DMS153 (cell line): ENCODE measurements at regions not wholly inside any gene's neighbourhood (a gene's known extent, or its start where the extent isn't known, plus 50 kb on each side); places are given as distances from the start of the nearest gene placed in this dataset.
A peak's percentile ranks its signal among the peaks of the same experiment; 100 is the strongest.

Experiments
- DNase-seq: peaks from one replicate; lab custom pipeline; 2025; lab: John Stamatoyannopoulos, UW

DNA sequence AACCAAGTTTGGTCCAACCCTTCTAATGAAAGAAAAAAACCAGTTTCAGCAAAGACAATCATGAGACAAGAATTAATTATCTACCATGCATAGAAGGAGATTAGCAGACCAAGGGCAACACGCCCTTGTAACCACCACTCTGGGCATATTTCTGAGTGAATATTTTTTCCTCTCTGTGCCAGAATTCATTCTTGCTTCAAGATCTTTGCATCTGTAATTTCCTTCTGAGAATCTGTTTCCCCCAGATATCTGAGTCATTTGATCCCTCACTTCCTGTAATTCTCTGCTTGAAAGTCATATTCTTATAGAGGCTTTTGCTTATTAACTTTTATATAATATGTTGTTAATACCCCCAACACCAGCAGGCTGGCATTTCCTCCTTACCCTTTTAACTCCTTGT is 243.7 kb downstream of the SLC16A7 start:
- no peak for DNase-seq

GRCh38 chr12:59843260-59843843 is 247.5 kb downstream of the SLC16A7 start:
- DNase-seq = peak; percentile 66

GRCh38 chr12:59844750-59845149 is 248.9 kb downstream of the SLC16A7 start:
- DNase-seq = no peak

- no peak for DNase-seq
These were observed 249.5 kb downstream of the SLC16A7 start for GRCh38 chr12:59845293-59845692.

DNA sequence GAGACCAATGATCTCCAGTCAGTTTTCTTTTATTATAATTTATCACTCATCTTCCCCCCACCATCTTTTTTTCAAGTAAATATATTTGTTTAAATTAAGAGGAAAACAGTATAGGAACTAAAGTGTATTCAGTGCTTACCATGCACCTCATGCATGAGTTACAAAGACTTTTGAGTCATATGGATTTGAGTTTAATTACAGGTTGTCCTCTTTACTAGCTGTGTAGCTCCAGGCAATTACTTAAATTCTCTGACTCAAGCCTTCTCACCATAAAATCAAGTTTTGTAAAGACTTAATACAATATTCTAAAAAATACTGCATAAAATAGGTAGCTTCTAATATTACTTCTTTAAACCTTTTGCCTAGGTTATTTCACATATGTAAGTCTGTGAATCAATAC is 251.3 kb downstream of the SLC16A7 start:
- DNase-seq = no peak

DNA sequence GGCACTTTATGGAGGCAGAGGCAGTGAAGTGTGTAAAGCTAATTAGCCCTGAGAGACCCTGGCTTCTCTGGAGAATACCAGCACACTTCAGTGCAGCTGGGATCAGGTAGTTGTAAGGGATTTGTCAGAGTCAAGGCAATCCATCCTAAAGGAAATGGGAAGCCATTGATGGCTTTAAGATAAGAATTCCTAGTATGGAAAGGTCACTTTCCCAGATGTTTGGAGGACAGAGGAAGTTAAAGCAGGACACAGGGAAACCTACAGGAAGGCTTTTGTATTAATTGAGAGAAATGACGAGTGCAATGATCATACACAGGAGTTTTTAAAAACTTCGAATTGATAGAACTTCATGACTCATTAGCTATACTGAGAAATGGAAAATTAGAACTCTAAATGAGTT is 254.4 kb downstream of the SLC16A7 start:
- no peak for DNase-seq

DNA sequence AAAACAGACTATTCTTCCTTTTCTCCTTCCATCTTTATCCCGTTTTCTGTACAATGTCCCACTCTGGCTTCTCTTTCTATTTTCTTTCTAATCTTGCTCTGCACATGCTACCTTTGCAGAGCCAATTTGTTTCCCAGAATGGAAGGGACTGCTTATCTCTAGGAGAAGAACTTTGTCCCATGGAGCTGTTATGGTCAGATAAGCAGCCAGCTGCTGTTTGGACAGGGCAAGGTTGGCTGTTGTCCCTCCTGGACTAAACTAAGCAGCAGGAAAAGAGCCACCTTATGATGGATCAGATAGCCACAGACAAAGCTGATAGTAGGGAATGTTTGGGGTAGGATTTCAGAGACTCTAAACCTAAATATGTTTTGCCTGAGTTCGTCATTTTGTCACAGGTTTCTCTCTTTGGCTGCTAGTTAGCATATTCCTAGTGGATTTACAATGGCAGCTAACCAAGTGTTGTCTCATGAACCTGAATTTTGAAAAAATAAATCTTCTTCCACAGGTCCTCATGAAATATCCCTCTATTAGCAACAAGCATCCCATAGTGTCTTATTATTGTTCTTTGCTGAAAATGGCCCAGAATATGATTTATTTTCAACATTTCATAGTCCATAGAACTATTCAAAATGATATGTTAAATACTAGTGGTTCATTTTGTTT is 262.8 kb downstream of the SLC16A7 start:
- DNase-seq = no peak

DNA sequence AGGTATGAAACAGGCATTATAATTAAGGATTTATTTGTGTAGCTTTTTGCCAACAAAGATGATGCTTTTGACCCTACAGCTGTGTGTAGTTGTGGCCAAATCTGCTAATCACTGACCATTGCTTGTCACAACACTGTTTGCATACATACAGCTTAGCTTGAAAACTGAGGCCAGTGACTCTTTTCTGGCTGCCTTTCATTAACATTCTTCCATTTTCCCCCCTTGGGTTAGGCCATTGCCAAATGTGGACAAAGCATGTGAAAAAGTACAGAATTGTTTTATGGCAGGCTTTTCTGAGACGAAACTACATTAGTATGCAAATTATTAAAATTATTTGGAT is 263.3 kb downstream of the SLC16A7 start:
- no peak for DNase-seq

DNA sequence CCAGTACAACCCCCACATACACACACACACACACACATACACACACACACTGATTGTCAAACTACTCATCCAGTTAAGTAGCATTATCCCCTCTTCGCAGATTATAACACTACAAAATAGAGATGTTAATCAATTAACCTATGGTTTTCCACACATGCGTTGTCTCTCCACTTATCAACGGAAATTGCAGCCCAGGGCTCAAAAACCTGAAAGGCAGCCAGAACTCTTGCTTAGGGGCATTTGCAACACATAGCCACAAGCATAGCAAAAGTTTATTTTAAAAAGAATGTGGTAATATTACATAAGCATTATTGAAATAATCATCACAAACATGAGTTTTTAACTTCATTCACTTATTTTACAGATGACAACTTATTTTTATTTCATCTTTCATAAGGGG is 265.8 kb downstream of the SLC16A7 start:
- no peak for DNase-seq

GRCh38 chr12:59867055-59867454 is 271.2 kb downstream of the SLC16A7 start:
- DNase-seq = no peak

DNA sequence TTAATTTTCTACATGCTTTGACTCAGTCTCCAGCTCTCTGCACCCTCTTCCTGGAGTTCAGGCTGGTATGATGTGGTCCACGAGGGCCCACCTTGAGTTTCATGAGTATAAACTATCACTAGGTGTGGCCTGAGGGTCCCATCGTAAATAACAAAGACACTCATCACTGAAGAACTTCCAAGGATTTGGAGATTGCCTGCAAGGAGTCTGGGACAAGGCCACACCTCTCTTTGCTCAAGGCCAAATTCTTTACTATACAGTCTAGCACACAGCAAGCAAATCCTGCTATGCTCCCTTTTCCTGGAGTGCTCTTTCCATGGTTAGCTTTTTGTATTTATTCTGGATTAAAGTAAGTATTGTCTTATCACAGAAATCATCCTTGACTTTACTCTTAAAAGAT is 271.9 kb downstream of the SLC16A7 start:
- DNase-seq = no peak

DNA sequence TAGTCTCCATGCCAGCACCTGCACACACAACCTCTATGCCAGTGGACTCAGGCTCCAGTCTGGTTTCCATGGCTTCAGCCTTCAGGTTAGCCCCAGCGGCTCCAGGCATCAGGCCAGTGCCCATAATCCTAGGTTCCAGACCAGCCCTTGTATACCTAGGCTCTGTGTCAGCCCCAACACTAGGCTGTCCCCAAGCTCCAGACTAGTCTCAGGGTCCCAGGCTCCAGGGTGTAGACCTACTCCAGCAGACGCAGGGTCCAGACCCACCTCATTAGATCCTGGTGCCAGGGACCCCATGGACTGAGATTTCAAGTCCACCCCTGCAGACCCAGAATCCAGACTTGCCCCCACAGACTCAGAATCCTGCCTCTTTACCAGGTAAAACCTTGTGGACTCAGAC is 275.9 kb downstream of the SLC16A7 start:
- no peak for DNase-seq

GRCh38 chr12:59873136-59873535 is 277.3 kb downstream of the SLC16A7 start:
- DNase-seq = no peak

GRCh38 chr12:59874781-59875180 is 279.0 kb downstream of the SLC16A7 start:
- no peak for DNase-seq

GRCh38 chr12:59886131-59886733 is 290.4 kb downstream of the SLC16A7 start:
- no peak for DNase-seq

DNA sequence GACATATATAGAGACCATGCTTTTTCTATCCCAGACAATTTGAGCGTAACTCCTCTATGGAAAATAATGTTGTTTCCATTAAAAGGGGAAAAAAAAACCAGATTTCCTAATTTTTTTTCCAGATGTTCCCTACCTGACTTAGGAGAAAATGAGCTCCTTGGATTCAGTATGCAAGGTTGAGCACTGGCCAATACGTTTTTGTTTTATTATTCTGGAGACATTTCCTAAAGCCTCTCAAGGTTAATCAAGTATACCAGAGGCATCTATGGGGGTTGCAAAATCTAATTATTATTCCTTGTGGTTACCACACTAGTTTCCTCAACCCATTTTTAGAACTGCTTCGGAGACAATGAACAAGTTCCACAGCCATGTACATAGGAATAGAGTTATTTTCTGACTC is 291.3 kb downstream of the SLC16A7 start:
- no peak for DNase-seq

DNA sequence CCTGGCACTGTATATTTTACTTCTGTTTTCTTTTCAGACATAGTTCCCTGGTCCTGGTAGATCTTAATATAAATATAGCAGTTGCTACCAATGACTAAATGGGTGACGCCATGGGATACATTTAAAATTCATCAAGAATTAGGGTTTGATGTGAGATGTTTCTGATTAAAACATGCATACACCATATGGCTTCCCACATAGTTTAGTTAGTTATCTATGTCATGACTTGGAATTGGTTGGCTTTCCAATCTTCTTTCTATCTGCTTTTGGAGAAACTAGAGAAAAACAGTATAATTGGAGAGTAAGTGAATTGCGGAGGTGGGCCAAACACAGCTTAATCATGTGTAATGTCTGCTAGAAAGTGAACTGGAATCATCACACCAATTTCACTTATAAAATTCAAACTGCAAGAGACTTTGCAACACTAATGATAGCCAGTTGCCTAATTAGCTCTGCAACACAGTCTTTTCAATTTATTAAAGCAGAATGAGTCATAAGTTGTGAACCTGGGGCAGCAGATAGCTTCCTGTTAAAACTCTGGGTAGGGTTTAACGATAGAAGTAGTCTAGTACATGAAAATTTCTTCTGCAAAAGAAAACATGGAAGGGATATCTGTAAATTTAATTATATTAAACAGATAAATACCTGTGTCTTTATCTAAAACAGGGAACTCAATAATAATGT is 295.2 kb downstream of the SLC16A7 start:
- no peak for DNase-seq

DNA sequence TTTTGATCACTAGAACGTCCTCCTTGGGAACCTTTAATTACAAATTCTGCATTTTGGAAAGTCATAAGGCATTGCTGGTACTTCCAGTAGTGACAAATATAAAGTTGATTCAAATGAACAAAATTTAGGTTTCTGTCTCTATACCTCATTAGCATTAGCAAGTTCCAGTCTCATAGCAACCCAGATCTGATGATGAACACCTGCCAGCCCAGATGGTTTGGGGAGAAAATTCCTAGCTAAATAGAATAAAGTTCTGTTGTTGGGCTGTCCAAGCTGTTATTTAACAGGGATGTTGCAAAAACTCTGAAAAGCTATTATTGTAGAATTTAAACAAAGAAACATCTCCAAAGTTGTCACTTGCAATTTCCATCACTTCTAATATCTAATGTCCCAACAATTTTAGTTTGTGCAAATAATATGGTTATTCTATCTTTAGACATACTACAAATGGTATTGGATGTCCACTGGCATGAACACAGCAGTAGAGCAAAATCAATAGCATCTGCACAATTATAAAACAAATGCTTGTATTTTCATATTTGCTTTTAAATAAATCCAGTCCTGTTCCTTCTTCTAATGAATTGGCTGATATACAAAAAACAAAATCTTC is 299.4 kb downstream of the SLC16A7 start:
- DNase-seq = no peak

GRCh38 chr12:59904874-59905521 is 309.2 kb downstream of the SLC16A7 start:
- no peak for DNase-seq

GRCh38 chr12:59911516-59911915 is 315.7 kb downstream of the SLC16A7 start:
- DNase-seq = no peak

DNA sequence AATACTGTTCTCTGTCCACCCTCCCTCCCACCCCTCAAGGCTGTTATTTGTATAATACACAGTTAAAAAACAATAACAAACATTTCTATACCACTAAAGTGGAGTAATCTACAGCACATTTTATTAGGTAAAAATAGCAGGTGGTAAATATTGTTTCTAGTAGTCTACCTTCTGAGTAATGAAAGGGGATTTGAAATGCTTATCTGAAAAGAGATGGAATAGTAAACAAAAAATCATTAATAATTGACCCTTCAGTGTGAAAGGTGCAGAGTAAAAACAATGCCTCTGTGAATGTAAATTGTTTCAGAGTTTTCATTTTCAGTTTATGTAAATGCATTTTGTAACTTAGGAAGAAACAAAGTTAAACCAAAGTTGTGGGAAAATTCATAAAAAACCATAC is 321.2 kb downstream of the SLC16A7 start:
- DNase-seq = no peak

- no peak for DNase-seq
These were observed 331.2 kb downstream of the SLC16A7 start for GRCh38 chr12:59927032-59927431.
